GM12878 (cell line): ENCODE measurements at regions not wholly inside any gene's neighbourhood (a gene's known extent, or its start where the extent isn't known, plus 50 kb on each side); places are given as distances from the start of the nearest gene placed in this dataset.

Experiments
- ATAC-seq: fragments of 200-7000 bp; cut with Tn5 transposase; 3 replicates; pipeline ENCODE4 v1.9.1; 2020; ENCODE audit warnings: mild to moderate bottlenecking, moderate library complexity
- BruUV-seq: library from RNA; stranded (reverse); fragments of 400-500 nt; replicated peaks from 2 replicates; lab custom pipeline; 2021; lab: Mats Ljungman, UMichigan
- CTCF ChIA-PET: fragments of 300-600 bp; sonication (Branson Sonifier 250); formaldehyde crosslinking; extraction: SDS; loops from one replicate; lab custom pipeline; 2021; ENCODE audit warnings: inconsistent platforms; lab: Yijun Ruan, JAX
- POLR2A ChIA-PET: fragments of 350-600 bp; formaldehyde crosslinking; extraction: SDS; loops from one replicate; lab custom pipeline; 2021; ENCODE audit warnings: inconsistent platforms; lab: Charles Lee
- RAD21 ChIA-PET: fragments of 300-600 bp; sonication (Branson Sonifier 250); formaldehyde crosslinking; loops from one replicate; lab custom pipeline; 2023; ENCODE audit warnings: antibody characterized with exemption; ENCODE audit not compliant: unreplicated experiment; lab: Charles Lee
- SMC1A ChIA-PET: fragments of 300-600 bp; sonication (Branson Sonifier 250); formaldehyde crosslinking; loops from one replicate; lab custom pipeline; 2023; ENCODE audit not compliant: unreplicated experiment, uncharacterized antibody; lab: Charles Lee
- DNase-seq: peaks from one replicate; pipeline ENCODE4 v3.0.0-alpha.2; 2011; ENCODE audit warnings: low read depth, low spot score
- FAIRE-seq: peaks from 3 replicates; lab custom pipeline; 2011; peaks lifted over from hg19 to GRCh38; lab: Jason Lieb, UNC
- H2AFZ ChIP-seq: 2 replicates; pipeline ENCODE4 v1.6.0; 2011; ENCODE audit warnings: low read depth, low read length, control low read depth; ENCODE audit not compliant: control insufficient read depth
- H3K27ac ChIP-seq: 2 replicates; pipeline ENCODE4 v1.5.1; 2011; ENCODE audit warnings: control low read depth; ENCODE audit not compliant: control insufficient read depth, insufficient read depth
- H3K27me3 ChIP-seq, 2 experiments: replicated peaks in 1 of 2; 2 replicates each; pipeline versions ENCODE4 v1.6.0 to v1.6.1; 2011; ENCODE audit warnings: low read length in 1 of 2; ENCODE audit not compliant: control insufficient read depth in 2 of 2, insufficient read depth in 2 of 2
- H3K36me3 ChIP-seq, 2 experiments: 2 replicates each; pipeline ENCODE4 v1.5.1; 2011; ENCODE audit warnings: low read length in 1 of 2; ENCODE audit not compliant: control insufficient read depth in 2 of 2, insufficient read depth in 2 of 2
- H3K4me1 ChIP-seq: 2 replicates; pipeline ENCODE4 v1.6.1; 2011; ENCODE audit warnings: mild to moderate bottlenecking, low read length, moderate library complexity, mixed read lengths; ENCODE audit not compliant: control insufficient read depth, insufficient read depth
- H3K4me2 ChIP-seq: 2 replicates; pipeline ENCODE4 v1.6.0; 2011; ENCODE audit warnings: control low read depth; ENCODE audit not compliant: control insufficient read depth, insufficient read depth
- H3K4me3 ChIP-seq: fragments of 200-600 bp; sonication (generic); 2 replicates; pipeline ENCODE4 v1.5.1; 2016
- H3K79me2 ChIP-seq: 2 replicates; pipeline ENCODE4 v1.6.0; 2011; ENCODE audit warnings: low read length; ENCODE audit not compliant: control insufficient read depth, insufficient read depth
- H3K9ac ChIP-seq: 2 replicates; pipeline ENCODE4 v1.8.0; 2011; ENCODE audit warnings: low read length, control low read depth, mixed read lengths; ENCODE audit not compliant: control insufficient read depth, insufficient read depth
- H3K9me3 ChIP-seq: replicated peaks from 3 replicates; pipeline ENCODE4 v1.5.1; 2011; ENCODE audit warnings: mild to moderate bottlenecking, low read length; ENCODE audit not compliant: control insufficient read depth, insufficient read depth
- H4K20me1 ChIP-seq: 2 replicates; pipeline ENCODE4 v1.6.0; 2011; ENCODE audit not compliant: control insufficient read depth, insufficient read depth
- ESRRA ChIP-seq: IDR thresholded peaks from 2 replicates; pipeline ENCODE4 v1.6.1; 2012; ENCODE audit warnings: mild to moderate bottlenecking, low read length, improper control_type of control experiment
- IRF4 ChIP-seq: IDR thresholded peaks from 2 replicates; pipeline ENCODE4 v1.6.1; 2011; ENCODE audit warnings: low read depth, low read length
- MTA2 ChIP-seq: fragments of 450-650 bp; IDR thresholded peaks from 2 replicates; pipeline ENCODE4 v1.6.1; 2016; ENCODE audit warnings: low read depth, mild to moderate bottlenecking, moderate library complexity
- NBN ChIP-seq: fragments of 450-650 bp; IDR thresholded peaks from 2 replicates; pipeline ENCODE4 v1.6.1; 2016
- NR2F1 ChIP-seq: fragments of 450-650 bp; conservative IDR thresholded peaks from 2 replicates; pipeline ENCODE4 v1.6.1; 2017; ENCODE audit warnings: mild to moderate bottlenecking
- POLR2AphosphoS5 ChIP-seq: IDR thresholded peaks from 2 replicates; pipeline ENCODE4 v1.6.1; 2011; ENCODE audit warnings: mild to moderate bottlenecking, low read length, inconsistent platforms
- RAD51 ChIP-seq: fragments of 450-650 bp; IDR thresholded peaks from 2 replicates; pipeline ENCODE4 v1.6.1; 2016; ENCODE audit warnings: moderate library complexity, mild to moderate bottlenecking, inconsistent platforms
- SKIL ChIP-seq: fragments of 450-650 bp; IDR thresholded peaks from 2 replicates; pipeline ENCODE4 v1.6.1; 2017; ENCODE audit warnings: mild to moderate bottlenecking, low read depth, inconsistent platforms; ENCODE audit not compliant: poor library complexity, severe bottlenecking
- SMC3 ChIP-seq: IDR thresholded peaks from 2 replicates; pipeline ENCODE4 v1.6.1; 2011; ENCODE audit warnings: low read length, improper control_type of control experiment, borderline replicate concordance
- STAT3 ChIP-seq: IDR thresholded peaks from 2 replicates; pipeline ENCODE4 v1.6.1; 2011; ENCODE audit warnings: low read depth, low read length, improper control_type of control experiment
- TBL1XR1 ChIP-seq: IDR thresholded peaks from 2 replicates; pipeline ENCODE4 v1.6.1; 2012; ENCODE audit warnings: low read depth, low read length, improper control_type of control experiment
- TCF3 ChIP-seq: IDR thresholded peaks from 2 replicates; pipeline ENCODE4 v1.6.1; 2012; ENCODE audit warnings: low read depth, mild to moderate bottlenecking, low read length, borderline replicate concordance; ENCODE audit not compliant: insufficient read depth
- ZBTB40 ChIP-seq: fragments of 450-650 bp; IDR thresholded peaks from 2 replicates; pipeline ENCODE4 v1.6.1; 2016; ENCODE audit warnings: mild to moderate bottlenecking, moderate library complexity, borderline replicate concordance
- ZNF207 ChIP-seq: fragments of 450-650 bp; IDR thresholded peaks from 2 replicates; pipeline ENCODE4 v1.6.1; 2014; ENCODE audit warnings: antibody characterized with exemption, mild to moderate bottlenecking, borderline replicate concordance
- WGBS: methylation state at CpG from one replicate; pipeline ENCODE4 v1.1.6; 2016; ENCODE audit warnings: low lambda C conversion rate; ENCODE audit not compliant: insufficient replicate concordance, insufficient coverage; ENCODE audit errors: missing lambda C conversion rate; 5-methylcytosine and 5-hydroxymethylcytosine counted together
- in situ Hi-C: fragments of 300-500 bp; cut with MboI; formaldehyde crosslinking; loops from 9 replicates; pipeline ENCODE4 v1.14.3; 2018; ENCODE audit warnings: mixed read lengths
- intact Hi-C: fragments of 100-400 bp; cut with micrococcal nuclease; formaldehyde crosslinking; loops from one replicate; pipeline ENCODE4 v1.14.2; 2022; ENCODE audit not compliant: unreplicated experiment
- TF ChIP-seq, protein P1 (sequence below): IDR thresholded peaks from 2 replicates; pipeline ENCODE4 v1.6.1; 2012; ENCODE audit warnings: low read depth, low read length, improper control_type of control experiment

- Histone ChIP-seq H3K4me3 (peak overlapping the region; percentile 26; the same call in 1 of the 2 replicates), H3K27me3 (no peaks in the 10 kb centered on the region), H4K20me1 (no peaks in the 10 kb centered on the region), H3K27ac (peak overlapping the region; percentile 78), H3K4me1 (peaks cover 45% of the 10 kb centered on the region), H3K36me3 (no peaks in the 10 kb centered on the region), H2AFZ (peak overlapping the region; percentile 70), H3K79me2 (no peaks in the 10 kb centered on the region), H3K9me3 (no peaks in the 10 kb centered on the region; the same call in 2 of the 3 replicates), H3K4me2 (peak overlapping the region; percentile 75), H3K9ac (peak overlapping the region; percentile 19)
- intact Hi-C loops (loop anchor here (1.0 to 5.0 kb wide), 5 partner anchors 39 to 244 kb away; no protein-coding TSS in a partner anchor), in situ Hi-C loops (no loop called here)
- ChIA-PET POLR2A (interaction anchor here (0.5 to 5.9 kb wide), 19 partner anchors 8 to 284 kb away, joined by 3 to 52 read pairs (median 4); partner anchors contain the start of gene NUDT4), CTCF (interaction anchor here (0.6 to 9.0 kb wide), 33 partner anchors 10 to 352 kb away, joined by 3 to 120 read pairs (median 5); partner anchors contain the start of gene MRPL42), RAD21 (interaction anchor here (0.6 to 9.4 kb wide), 40 partner anchors 10 to 1755 kb away, joined by 3 to 178 read pairs (median 4); partner anchors contain the start of genes EEA1 and NUDT4), SMC1A (interaction anchor here (0.5 to 13.8 kb wide), 48 partner anchors 8 to 327 kb away, joined by 3 to 221 read pairs (median 6); partner anchors contain the start of gene NUDT4)
- WGBS = 2% methylated on average over 6 of the region's 6 CpGs
- no TSS peak for BruUV-seq
- ATAC-seq (peak; percentile 40), DNase-seq (no peak), FAIRE-seq (no peak)
- TF ChIP-seq SMC3 = peak; percentile 11; the same call in 1 of the 2 replicates
- 0 out of 2 replicates have a peak, but pooled peaks have one; percentile 20 for TF ChIP-seq MTA2
- no peak for TF ChIP-seq ESRRA
- TF ChIP-seq IRF4 = no peak
- TF ChIP-seq, protein P1, sequence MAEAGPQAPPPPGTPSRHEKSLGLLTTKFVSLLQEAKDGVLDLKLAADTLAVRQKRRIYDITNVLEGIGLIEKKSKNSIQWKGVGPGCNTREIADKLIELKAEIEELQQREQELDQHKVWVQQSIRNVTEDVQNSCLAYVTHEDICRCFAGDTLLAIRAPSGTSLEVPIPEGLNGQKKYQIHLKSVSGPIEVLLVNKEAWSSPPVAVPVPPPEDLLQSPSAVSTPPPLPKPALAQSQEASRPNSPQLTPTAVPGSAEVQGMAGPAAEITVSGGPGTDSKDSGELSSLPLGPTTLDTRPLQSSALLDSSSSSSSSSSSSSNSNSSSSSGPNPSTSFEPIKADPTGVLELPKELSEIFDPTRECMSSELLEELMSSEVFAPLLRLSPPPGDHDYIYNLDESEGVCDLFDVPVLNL = no peak
- TF ChIP-seq POLR2AphosphoS5 = no peak
- peak; percentile 39; the same call in 1 of the 2 replicates for TF ChIP-seq NBN
- TF ChIP-seq STAT3 = no peak
- no peak for TF ChIP-seq ZNF207
- TF ChIP-seq TCF3 = no peak
- 0 out of 2 replicates have a peak, but pooled peaks have one; percentile 15 for TF ChIP-seq NR2F1
- TF ChIP-seq SKIL = no peak
- TF ChIP-seq TBL1XR1 = no peak
- peak; percentile 85 for TF ChIP-seq RAD51
- peak; percentile 98 for TF ChIP-seq ZBTB40
These were observed 207.4 kb upstream of the EEA1 start for GRCh38 chr12:93136253-93137055.
